HS-27A (cell line): ENCODE measurements at regions not wholly inside any gene's neighbourhood (a gene's known extent, or its start where the extent isn't known, plus 50 kb on each side); places are given as distances from the start of the nearest gene placed in this dataset.

Experiments used
- DNase-seq: peaks from one replicate; pipeline ENCODE4 v3.0.0-alpha.2; 2012; ENCODE audit warnings: low read depth, missing footprints

GRCh38 chr12:105705765-105706164 is 375.3 kb downstream of the C12orf75 start:
- DNase-seq = peak; percentile 31

- DNase-seq = peak; percentile 79
These were observed 376.0 kb downstream of the C12orf75 start for GRCh38 chr12:105706321-105706972.

GRCh38 chr12:105706973-105707334 is 376.5 kb downstream of the C12orf75 start:
- DNase-seq = no peak

GRCh38 chr12:105713606-105714305 is 383.3 kb downstream of the C12orf75 start:
- DNase-seq = no peak

- no peak for DNase-seq
These were observed 386.1 kb downstream of the C12orf75 start for GRCh38 chr12:105716621-105717020.

GRCh38 chr12:105721051-105721825 is 390.7 kb downstream of the C12orf75 start:
- DNase-seq = no peak

- DNase-seq = no peak
These were observed 391.4 kb downstream of the C12orf75 start for GRCh38 chr12:105721891-105722290.

GRCh38 chr12:105723066-105723465 is 392.6 kb downstream of the C12orf75 start:
- no peak for DNase-seq

- DNase-seq = no peak
These were observed 393.0 kb downstream of the C12orf75 start for GRCh38 chr12:105723494-105723893.

- no peak for DNase-seq
These were observed 394.1 kb downstream of the C12orf75 start for GRCh38 chr12:105724641-105725040.

- DNase-seq = no peak
These were observed 394.6 kb downstream of the C12orf75 start for GRCh38 chr12:105725054-105725453.

- no peak for DNase-seq
These were observed 398.8 kb downstream of the C12orf75 start for GRCh38 chr12:105729181-105729771.

GRCh38 chr12:105729926-105730325 is 399.4 kb downstream of the C12orf75 start:
- no peak for DNase-seq

GRCh38 chr12:105733579-105733978 is 403.1 kb downstream of the C12orf75 start:
- DNase-seq = no peak

GRCh38 chr12:105736498-105736897 is 402.3 kb downstream of the NUAK1 start:
- DNase-seq = no peak

- DNase-seq = no peak
These were observed 400.7 kb downstream of the NUAK1 start for GRCh38 chr12:105738051-105738450.

- no peak for DNase-seq
These were observed 398.4 kb downstream of the NUAK1 start for GRCh38 chr12:105740369-105740768.

GRCh38 chr12:105740970-105741725 is 397.6 kb downstream of the NUAK1 start:
- no peak for DNase-seq

- DNase-seq = no peak
These were observed 396.8 kb downstream of the NUAK1 start for GRCh38 chr12:105741786-105742566.

GRCh38 chr12:105742567-105742874 is 396.2 kb downstream of the NUAK1 start:
- DNase-seq = no peak

- DNase-seq = no peak
These were observed 394.2 kb downstream of the NUAK1 start for GRCh38 chr12:105744371-105745058.
